WI38 (cell line): ENCODE measurements at regions not wholly inside any gene's neighbourhood (a gene's known extent, or its start where the extent isn't known, plus 50 kb on each side); places are given as distances from the start of the nearest gene placed in this dataset.

Experiments
- H3K4me3 ChIP-seq: 2 replicates; pipeline ENCODE4 v1.5.1; 2011; ENCODE audit warnings: low read depth, mild to moderate bottlenecking, control low read depth, low read length
- TF ChIP-seq, protein P1 (sequence below): IDR thresholded peaks from 2 replicates; pipeline ENCODE4 v1.5.1; 2012; ENCODE audit warnings: low read depth, mild to moderate bottlenecking, control low read depth, low read length

DNA sequence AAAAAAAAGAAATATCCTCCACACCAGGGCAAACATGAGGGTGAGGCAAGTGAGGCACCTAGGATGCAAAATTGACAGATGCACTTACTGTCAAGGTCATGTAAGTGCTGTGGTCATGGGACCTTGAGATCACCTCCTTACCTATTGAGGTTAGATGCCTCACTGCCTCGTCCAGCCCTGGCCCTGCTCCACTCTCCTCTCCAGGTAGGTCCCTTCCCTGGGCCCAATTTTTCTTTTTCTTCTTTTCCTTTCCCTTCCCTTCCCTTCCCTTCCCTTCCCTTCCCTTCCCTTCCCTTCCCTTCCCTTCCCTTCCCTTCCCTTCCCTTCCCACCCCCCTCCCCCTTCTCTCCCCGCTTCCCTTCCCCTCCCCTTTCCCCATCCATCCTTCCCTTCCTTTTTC, 71.1 kb upstream of the DLG1 start:
- TF ChIP-seq, protein P1, sequence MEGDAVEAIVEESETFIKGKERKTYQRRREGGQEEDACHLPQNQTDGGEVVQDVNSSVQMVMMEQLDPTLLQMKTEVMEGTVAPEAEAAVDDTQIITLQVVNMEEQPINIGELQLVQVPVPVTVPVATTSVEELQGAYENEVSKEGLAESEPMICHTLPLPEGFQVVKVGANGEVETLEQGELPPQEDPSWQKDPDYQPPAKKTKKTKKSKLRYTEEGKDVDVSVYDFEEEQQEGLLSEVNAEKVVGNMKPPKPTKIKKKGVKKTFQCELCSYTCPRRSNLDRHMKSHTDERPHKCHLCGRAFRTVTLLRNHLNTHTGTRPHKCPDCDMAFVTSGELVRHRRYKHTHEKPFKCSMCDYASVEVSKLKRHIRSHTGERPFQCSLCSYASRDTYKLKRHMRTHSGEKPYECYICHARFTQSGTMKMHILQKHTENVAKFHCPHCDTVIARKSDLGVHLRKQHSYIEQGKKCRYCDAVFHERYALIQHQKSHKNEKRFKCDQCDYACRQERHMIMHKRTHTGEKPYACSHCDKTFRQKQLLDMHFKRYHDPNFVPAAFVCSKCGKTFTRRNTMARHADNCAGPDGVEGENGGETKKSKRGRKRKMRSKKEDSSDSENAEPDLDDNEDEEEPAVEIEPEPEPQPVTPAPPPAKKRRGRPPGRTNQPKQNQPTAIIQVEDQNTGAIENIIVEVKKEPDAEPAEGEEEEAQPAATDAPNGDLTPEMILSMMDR = no peak
- no peak overlapping the region for H3K4me3 ChIP-seq

DNA sequence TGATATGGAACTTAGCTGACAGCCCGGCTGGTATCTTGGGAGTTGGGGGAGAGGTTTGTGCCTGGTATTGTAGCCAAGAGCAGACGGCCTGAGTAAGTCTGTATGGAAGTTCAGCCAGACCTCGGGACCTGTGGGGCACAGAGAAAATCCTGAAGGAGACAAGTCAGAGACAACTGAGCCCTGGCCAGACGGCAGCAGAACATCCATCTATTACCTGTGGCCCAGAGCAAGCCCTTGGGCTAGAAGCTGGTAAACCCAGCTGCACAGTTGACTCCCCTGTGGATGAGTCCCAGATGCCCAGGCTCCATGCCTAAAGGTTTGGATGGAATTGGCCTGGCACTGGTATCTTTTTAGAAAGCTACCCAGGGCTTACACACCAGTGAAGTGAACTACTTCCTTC, 70.4 kb upstream of the DLG1 start:
- H3K4me3 ChIP-seq = no peak overlapping the region

DNA sequence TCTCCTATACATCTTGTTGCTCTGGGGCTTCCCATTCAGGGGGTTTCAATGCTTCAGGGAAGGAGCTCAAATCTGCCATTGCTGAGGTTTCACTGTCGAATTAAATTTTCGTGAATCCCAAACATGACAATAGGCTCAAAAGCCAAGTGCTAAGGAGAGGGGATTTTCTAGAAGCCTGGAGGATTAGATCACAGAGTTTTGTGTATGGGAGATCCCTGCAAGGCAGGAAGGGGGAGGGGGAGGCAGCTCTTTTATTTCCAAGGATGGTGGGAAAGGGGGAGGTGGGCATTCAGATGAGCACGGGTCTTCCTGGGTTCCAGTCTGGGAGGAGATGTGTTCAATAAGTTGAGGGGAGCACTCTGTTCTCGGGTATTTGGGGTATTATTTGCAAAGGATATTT, 69.9 kb upstream of the DLG1 start:
- TF ChIP-seq, protein P1 = no peak
- no peak overlapping the region for H3K4me3 ChIP-seq

More for the DNA sequence above, 70.4 kb upstream of the DLG1 start:
- TF ChIP-seq, protein P1 = no peak

DNA sequence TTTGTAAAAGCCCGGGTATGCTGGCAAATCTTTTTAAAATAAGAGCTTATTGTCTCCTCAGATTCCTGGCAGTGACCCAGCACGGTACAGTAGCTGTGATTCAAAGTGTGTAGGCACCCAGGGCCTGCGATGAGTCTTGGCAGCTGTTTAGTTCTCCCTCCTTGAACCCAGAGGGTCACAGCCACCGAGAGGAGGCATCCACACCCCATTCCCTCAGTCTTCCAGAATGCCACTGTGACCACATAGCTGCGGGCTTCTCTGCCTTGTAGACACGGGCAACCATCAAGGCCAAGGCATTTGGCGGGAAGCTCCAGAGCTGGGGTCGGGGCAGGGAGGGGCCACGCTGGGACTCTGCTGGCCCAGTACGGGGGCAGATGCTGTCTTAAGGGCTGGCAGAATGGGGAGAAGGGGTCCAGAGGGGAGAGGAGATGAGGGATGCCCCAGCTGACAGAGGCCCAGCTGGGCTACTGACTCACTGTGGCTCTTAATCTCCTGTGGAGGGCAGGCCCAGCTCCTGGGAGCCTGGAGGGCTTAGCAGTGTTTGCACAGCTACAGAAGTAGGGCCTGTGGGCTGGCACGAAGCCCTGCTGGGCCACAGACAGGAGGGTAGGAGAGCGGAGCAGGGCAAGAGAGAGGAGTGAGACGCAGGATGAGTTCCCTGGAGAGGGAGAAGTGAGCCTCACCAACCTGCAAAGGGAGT, 68.8 kb upstream of the DLG1 start:
- H3K4me3 ChIP-seq = no peak overlapping the region
- TF ChIP-seq, protein P1 = no peak

DNA sequence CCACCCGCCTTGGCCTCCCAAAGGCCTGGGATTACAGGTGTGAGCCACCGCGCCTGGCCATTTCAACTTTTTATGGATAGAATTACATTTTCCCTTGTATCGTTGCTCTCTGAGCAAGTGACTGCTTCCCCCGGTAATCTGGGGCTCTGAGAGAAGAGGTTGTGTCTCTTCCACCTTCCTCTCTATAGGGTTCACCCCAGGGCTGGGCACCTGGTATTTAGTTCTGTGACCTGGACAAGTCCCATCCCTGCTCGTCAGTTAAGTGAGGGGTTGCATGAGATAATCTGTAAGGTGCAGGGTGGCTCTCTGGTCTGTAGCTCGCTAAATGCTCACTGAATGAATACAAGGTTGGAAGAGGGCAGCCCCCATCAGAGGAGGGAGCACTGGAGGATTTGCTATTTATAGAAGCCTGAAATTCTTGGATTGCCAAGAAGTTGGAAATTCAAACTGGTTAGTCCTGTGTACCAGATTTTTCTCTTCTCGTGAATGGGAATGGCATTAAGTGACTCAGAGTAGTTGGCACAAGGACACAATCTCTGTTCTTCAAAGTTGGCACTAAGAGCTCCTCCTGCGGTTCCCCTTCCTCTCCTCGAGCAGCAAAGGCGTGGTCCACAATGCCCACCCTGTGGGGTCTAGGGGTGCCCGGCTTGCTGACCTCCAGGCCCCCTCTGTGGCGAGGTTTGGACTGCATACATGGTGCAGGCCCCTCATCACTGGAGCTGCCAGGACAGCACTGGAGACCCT, 68.1 kb upstream of the DLG1 start:
- TF ChIP-seq, protein P1 = no peak

DNA sequence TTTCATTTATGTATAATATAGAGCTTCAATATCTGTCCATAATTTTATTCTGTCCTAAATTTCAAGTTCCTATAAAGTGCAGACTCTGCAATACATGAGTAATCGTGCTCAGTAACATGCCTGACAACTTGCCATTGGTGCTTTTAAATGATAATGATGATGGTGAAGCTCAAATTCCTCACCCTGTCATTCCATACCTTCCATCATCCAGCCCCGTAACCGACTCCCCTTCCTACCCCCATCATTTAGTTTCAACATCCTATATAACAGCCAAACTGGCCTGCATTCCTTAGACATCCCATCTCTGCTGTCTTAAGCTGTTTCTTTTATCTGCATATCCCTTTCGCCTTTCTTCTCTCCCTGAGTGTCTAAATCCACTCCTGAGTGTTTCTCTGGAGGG, 67.2 kb upstream of the DLG1 start:
- H3K4me3 ChIP-seq = no peak overlapping the region
- TF ChIP-seq, protein P1 = no peak

More for the DNA sequence above, 68.1 kb upstream of the DLG1 start:
- no peak overlapping the region for H3K4me3 ChIP-seq

DNA sequence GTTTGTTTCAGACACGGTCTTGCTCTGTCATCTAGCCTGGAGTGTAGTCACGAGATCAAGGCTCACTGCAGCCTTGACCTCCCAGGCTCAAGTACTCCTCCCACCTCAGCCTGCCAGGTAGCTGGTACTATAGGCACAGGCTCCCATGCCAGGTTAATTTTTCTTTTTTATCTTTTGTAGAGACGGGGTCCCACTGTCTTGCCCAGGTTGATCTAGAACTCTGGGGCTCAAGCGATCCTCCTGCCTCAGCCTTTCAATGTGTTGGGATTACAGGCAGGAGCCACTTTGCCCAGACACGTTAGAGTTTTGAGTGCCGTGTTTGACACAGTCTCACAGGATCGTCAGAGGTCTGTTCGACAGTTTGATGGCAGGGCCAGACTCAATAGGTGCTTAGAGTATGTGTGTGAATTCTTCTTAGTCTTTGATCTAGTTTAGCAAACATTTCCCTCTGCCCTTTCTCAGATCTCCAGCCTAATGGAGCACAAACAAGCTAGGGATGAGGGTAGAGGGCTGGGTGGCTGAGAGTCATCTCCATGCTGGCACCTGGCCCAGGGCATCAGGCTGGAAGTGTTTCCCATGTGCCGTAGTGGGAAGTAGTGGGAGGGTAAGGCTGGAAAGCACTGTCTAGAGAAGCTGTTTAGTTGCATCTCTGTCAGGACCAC, 66.1 kb upstream of the DLG1 start:
- TF ChIP-seq, protein P1 = no peak
- no peak overlapping the region for H3K4me3 ChIP-seq
